H1 (cell line): ENCODE measurements at regions not wholly inside any gene's neighbourhood (a gene's known extent, or its start where the extent isn't known, plus 50 kb on each side); places are given as distances from the start of the nearest gene placed in this dataset.

ENCODE experiments used
- ATF3 ChIP-seq: IDR thresholded peaks from 2 replicates; pipeline ENCODE4 v1.6.1; 2011; ENCODE audit warnings: low read depth, mild to moderate bottlenecking, low read length; ENCODE audit not compliant: insufficient read depth
- HDAC6 ChIP-seq: IDR thresholded peaks from one replicate; pipeline ENCODE4 v1.7.1; 2012; ENCODE audit warnings: low read depth, mild to moderate bottlenecking, inconsistent platforms, low read length, moderate library complexity
- MAX ChIP-seq: IDR thresholded peaks from 2 replicates; pipeline ENCODE4 v1.6.1; 2012; ENCODE audit warnings: inconsistent platforms
- POU5F1 ChIP-seq: IDR thresholded peaks from 2 replicates; pipeline ENCODE4 v1.6.1; 2011; ENCODE audit warnings: low read depth, mild to moderate bottlenecking, low read length, moderate library complexity
- SIN3A ChIP-seq, 2 experiments: IDR thresholded peaks in 1 of 2; conservative IDR thresholded peaks in 1 of 2; 2 replicates each; pipeline ENCODE4 v1.6.1; 2011 to 2012; ENCODE audit warnings: low read length in 2 of 2, improper control_type of control experiment in 1 of 2, low read depth in 1 of 2, mild to moderate bottlenecking in 1 of 2
- TBP ChIP-seq: IDR thresholded peaks from 2 replicates; pipeline ENCODE4 v1.6.1; 2011; ENCODE audit warnings: low read depth, low read length, improper control_type of control experiment
- TCF12 ChIP-seq: IDR thresholded peaks from 2 replicates; pipeline ENCODE4 v1.6.1; 2011; ENCODE audit warnings: low read depth, mild to moderate bottlenecking, low read length
- TEAD4 ChIP-seq: IDR thresholded peaks from 2 replicates; pipeline ENCODE4 v1.6.1; 2012; ENCODE audit warnings: low read depth, low read length, inconsistent platforms, mixed read lengths
- TF ChIP-seq, protein P1 (sequence below): fragments of 300-600 bp; sonication (generic); IDR thresholded peaks from 2 replicates; pipeline ENCODE4 v1.7.1; 2012; ENCODE audit warnings: low read length, moderate library complexity, mild to moderate bottlenecking, inconsistent platforms; ENCODE audit not compliant: insufficient replicate concordance

- TF ChIP-seq, protein P1, sequence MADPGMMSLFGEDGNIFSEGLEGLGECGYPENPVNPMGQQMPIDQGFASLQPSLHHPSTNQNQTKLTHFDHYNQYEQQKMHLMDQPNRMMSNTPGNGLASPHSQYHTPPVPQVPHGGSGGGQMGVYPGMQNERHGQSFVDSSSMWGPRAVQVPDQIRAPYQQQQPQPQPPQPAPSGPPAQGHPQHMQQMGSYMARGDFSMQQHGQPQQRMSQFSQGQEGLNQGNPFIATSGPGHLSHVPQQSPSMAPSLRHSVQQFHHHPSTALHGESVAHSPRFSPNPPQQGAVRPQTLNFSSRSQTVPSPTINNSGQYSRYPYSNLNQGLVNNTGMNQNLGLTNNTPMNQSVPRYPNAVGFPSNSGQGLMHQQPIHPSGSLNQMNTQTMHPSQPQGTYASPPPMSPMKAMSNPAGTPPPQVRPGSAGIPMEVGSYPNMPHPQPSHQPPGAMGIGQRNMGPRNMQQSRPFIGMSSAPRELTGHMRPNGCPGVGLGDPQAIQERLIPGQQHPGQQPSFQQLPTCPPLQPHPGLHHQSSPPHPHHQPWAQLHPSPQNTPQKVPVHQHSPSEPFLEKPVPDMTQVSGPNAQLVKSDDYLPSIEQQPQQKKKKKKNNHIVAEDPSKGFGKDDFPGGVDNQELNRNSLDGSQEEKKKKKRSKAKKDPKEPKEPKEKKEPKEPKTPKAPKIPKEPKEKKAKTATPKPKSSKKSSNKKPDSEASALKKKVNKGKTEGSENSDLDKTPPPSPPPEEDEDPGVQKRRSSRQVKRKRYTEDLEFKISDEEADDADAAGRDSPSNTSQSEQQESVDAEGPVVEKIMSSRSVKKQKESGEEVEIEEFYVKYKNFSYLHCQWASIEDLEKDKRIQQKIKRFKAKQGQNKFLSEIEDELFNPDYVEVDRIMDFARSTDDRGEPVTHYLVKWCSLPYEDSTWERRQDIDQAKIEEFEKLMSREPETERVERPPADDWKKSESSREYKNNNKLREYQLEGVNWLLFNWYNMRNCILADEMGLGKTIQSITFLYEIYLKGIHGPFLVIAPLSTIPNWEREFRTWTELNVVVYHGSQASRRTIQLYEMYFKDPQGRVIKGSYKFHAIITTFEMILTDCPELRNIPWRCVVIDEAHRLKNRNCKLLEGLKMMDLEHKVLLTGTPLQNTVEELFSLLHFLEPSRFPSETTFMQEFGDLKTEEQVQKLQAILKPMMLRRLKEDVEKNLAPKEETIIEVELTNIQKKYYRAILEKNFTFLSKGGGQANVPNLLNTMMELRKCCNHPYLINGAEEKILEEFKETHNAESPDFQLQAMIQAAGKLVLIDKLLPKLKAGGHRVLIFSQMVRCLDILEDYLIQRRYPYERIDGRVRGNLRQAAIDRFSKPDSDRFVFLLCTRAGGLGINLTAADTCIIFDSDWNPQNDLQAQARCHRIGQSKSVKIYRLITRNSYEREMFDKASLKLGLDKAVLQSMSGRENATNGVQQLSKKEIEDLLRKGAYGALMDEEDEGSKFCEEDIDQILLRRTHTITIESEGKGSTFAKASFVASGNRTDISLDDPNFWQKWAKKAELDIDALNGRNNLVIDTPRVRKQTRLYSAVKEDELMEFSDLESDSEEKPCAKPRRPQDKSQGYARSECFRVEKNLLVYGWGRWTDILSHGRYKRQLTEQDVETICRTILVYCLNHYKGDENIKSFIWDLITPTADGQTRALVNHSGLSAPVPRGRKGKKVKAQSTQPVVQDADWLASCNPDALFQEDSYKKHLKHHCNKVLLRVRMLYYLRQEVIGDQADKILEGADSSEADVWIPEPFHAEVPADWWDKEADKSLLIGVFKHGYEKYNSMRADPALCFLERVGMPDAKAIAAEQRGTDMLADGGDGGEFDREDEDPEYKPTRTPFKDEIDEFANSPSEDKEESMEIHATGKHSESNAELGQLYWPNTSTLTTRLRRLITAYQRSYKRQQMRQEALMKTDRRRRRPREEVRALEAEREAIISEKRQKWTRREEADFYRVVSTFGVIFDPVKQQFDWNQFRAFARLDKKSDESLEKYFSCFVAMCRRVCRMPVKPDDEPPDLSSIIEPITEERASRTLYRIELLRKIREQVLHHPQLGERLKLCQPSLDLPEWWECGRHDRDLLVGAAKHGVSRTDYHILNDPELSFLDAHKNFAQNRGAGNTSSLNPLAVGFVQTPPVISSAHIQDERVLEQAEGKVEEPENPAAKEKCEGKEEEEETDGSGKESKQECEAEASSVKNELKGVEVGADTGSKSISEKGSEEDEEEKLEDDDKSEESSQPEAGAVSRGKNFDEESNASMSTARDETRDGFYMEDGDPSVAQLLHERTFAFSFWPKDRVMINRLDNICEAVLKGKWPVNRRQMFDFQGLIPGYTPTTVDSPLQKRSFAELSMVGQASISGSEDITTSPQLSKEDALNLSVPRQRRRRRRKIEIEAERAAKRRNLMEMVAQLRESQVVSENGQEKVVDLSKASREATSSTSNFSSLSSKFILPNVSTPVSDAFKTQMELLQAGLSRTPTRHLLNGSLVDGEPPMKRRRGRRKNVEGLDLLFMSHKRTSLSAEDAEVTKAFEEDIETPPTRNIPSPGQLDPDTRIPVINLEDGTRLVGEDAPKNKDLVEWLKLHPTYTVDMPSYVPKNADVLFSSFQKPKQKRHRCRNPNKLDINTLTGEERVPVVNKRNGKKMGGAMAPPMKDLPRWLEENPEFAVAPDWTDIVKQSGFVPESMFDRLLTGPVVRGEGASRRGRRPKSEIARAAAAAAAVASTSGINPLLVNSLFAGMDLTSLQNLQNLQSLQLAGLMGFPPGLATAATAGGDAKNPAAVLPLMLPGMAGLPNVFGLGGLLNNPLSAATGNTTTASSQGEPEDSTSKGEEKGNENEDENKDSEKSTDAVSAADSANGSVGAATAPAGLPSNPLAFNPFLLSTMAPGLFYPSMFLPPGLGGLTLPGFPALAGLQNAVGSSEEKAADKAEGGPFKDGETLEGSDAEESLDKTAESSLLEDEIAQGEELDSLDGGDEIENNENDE, result no peak
- TF ChIP-seq MAX (no peak), SIN3A (conservative IDR thresholded peaks at IDR 0.05 in 1 of 2, IDR thresholded peaks at IDR 0.05 in 1 of 2; ENCODE audit: low read depth in 1 of 2, low read length in 2 of 2) (no peak), ATF3 (no peak), TCF12 (no peak), HDAC6 (no peak), TBP (no peak), TEAD4 (no peak), POU5F1 (no peak)
These were observed 157.8 kb upstream of the LRRC7 start (continued) for GRCh38 chr1:69409731-69410456.
